OCI-LY3 (cell line): ENCODE measurements at regions not wholly inside any gene's neighbourhood (a gene's known extent, or its start where the extent isn't known, plus 50 kb on each side); places are given as distances from the start of the nearest gene placed in this dataset.

Source experiments
- CTCF ChIP-seq: fragments of 200-600, 300-600 bp; sonication (generic); IDR thresholded peaks from 2 replicates; pipeline ENCODE4 v1.5.1; 2014; ENCODE audit warnings: antibody characterized with exemption, low read length, low read depth
- EZH2phosphoT487 ChIP-seq: fragments of 200-600 bp; shearing (Covaris generic); IDR thresholded peaks from 2 replicates; pipeline ENCODE4 v1.6.1; 2018; ENCODE audit warnings: antibody characterized with exemption, mixed run types, low read depth

DNA sequence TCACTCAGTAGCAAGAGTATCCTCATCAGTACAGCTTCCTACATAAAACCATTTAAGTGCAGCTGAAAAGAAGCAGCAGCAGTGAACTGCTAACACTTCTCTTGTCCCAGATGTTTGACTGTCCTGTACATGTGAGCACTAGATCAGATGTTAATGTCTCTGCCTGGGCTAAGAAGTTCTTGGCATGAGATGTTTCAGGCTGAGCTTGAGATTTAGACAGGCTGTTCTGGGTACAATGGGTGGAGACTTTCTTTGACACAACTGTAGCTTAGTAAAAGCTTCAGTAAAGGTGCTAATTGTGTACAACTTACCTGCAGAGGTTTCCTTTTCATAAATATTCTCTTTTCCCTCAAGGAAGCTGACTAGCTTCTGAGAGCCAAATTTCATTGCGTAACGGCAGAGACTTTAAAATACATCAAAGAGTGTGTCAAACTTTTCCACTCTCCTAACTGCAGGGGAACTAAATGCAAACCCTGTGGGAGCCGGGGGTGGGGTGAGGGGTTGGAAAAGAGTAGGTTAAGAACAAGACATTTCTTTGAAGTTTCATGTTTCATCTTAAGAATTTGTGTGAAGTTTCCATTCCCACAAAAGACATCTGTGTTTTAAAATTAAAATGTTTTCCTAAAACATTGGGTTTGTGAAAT is 82.1 kb upstream of the CCDC190 start:
- no peak for TF ChIP-seq CTCF
- TF ChIP-seq EZH2phosphoT487, result no peak
